ENCODE measurements at regions not wholly inside any gene's neighbourhood (a gene's known extent, or its start where the extent isn't known, plus 50 kb on each side); places are given as distances from the start of the nearest gene placed in this dataset.
"Not testable (repeated sequence)": the region's sequence is repeated elsewhere in the genome, so short reads cannot be mapped to it uniquely, and the experiment has no call there.

GRCh38 chr7:131026297-131027000 lies 292.4 kb upstream of the KLF14 start:
- DNase-seq: no peak

- no peak for DNase-seq
Observed at GRCh38 chr7:131027287-131027773, 293.3 kb upstream of the KLF14 start.

- no peak for DNase-seq
Observed at GRCh38 chr7:131028295-131028694, 294.3 kb upstream of the KLF14 start.

GRCh38 chr7:131029002-131029401 lies 295.0 kb upstream of the KLF14 start:
- no peak for DNase-seq

- no peak for DNase-seq
Observed at GRCh38 chr7:131031099-131031868, 296.4 kb upstream of the MKLN1 start.

- DNase-seq: no peak
Observed at GRCh38 chr7:131032786-131033185, 294.9 kb upstream of the MKLN1 start.

- no peak for DNase-seq
Observed at GRCh38 chr7:131034166-131034881, 293.4 kb upstream of the MKLN1 start.

GRCh38 chr7:131035088-131035770 lies 292.4 kb upstream of the MKLN1 start:
- no peak for DNase-seq

GRCh38 chr7:131038153-131038552 lies 289.5 kb upstream of the MKLN1 start:
- no peak for DNase-seq

- no peak for DNase-seq
Observed at GRCh38 chr7:131039355-131039762, 288.3 kb upstream of the MKLN1 start.

- no peak for DNase-seq
Observed at GRCh38 chr7:131039836-131040235, 287.8 kb upstream of the MKLN1 start.

- DNase-seq: peak; percentile 40
Observed at GRCh38 chr7:131040467-131040932, 287.2 kb upstream of the MKLN1 start.

GRCh38 chr7:131041012-131041695 lies 286.5 kb upstream of the MKLN1 start:
- DNase-seq: not testable (repeated sequence)

- DNase-seq: no peak
Observed at GRCh38 chr7:131042269-131043160, 285.2 kb upstream of the MKLN1 start.

GRCh38 chr7:131045526-131045925 lies 282.1 kb upstream of the MKLN1 start:
- DNase-seq: no peak

GRCh38 chr7:131046246-131046645 lies 281.4 kb upstream of the MKLN1 start:
- DNase-seq: no peak

- DNase-seq: no peak
Observed at GRCh38 chr7:131047651-131048304, 279.9 kb upstream of the MKLN1 start.

GRCh38 chr7:131051304-131051703 lies 276.4 kb upstream of the MKLN1 start:
- no peak for DNase-seq

- no peak for DNase-seq
Observed at GRCh38 chr7:131052285-131052904, 275.3 kb upstream of the MKLN1 start.

- no peak for DNase-seq
Observed at GRCh38 chr7:131056007-131056406, 271.7 kb upstream of the MKLN1 start.

All from femur (tissue), 1 donor.